ENCODE measurements at regions not wholly inside any gene's neighbourhood (a gene's known extent, or its start where the extent isn't known, plus 50 kb on each side); places are given as distances from the start of the nearest gene placed in this dataset.
A peak's percentile ranks its signal among the peaks of the same experiment; 100 is the strongest.
"Not testable (repeated sequence)": the region's sequence is repeated elsewhere in the genome, so short reads cannot be mapped to it uniquely, and the experiment has no call there.

DNA sequence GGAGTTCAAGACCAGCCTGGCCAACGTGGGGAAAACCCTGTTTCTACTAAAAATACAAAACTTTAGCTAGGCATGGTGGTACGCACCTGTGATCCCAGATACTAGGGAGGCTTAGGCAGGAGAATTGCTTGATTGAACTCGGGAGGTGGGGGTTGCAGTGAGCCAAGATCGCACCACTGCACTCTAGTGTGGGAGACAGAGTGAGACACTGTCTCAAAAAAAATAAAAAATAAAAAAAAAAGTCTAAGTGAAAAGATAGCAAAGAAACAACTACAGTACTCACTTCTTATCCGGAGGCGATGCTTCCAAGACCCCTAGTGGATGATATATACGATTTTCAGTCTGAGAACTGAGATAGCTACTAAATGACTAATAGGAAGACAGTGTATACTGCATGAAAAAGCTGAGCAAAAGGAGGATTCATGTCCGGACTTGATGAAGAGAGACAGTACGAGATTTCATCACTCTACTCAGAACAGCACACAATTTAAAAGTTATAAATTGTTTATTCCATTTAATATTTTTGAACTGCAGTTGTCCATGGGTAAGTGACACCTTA lies 138.7 kb upstream of the GOLGA6L6 start:
- not testable (repeated sequence) for DNase-seq

DNA sequence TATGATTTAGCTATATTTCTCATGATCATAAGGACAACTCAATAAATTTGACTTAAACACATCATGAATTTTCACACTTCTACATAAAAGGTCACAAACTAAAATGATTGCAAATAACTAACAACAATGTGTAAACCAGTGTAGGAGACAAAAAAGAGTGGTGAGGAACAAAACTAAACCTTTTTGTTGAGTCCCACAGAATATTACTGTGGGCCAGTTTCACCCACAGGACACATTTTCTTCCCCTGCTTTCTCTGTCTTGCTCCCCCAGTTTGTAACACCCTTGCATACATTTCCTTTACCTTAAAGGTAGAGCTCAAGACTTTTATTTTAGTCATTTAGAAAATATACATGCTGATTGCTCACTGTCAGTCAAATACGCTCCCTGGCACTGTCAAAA lies 130.9 kb upstream of the GOLGA6L6 start:
- peak in 1 of 2 donors; percentile 1 for DNase-seq

DNA sequence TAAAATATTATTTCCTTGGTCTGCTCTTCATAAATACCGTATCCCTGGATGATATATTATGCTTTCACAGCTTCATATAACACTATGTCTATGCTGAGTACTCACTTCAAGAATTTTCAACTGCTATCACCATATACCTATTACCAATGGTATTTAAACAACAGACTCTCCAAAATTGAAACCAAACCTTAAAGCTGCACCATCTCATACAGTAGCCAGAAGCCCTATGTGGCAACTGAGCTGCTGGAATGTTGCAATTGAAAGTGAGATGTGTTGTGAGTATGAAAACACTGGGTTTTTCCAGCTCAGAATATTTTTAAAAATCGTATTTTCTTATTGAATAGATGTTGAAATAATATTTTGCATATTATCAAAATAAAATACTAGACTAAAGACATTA lies 130.1 kb upstream of the GOLGA6L6 start:
- DNase-seq = peak; percentile 25 to 32

DNA sequence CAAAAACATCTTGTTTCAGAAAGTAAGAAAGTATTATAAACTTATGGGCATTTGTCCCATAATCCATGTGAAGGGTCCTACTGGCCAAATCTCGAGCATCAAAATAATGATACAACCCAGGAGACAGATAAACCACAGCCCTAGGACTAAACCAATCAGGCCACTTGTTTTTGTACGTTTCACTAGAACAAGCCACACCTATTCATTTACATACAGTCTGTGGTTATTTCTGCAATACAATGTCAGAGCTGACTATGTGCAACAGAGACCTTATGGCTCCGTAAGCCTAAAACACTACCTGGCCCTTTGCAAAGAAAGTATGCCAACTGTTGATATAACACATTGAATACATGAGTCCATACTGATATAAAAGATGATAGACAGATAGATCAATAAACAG lies 124.8 kb upstream of the GOLGA6L6 start:
- peak in 1 of 2 donors; percentile 1 for DNase-seq

DNA sequence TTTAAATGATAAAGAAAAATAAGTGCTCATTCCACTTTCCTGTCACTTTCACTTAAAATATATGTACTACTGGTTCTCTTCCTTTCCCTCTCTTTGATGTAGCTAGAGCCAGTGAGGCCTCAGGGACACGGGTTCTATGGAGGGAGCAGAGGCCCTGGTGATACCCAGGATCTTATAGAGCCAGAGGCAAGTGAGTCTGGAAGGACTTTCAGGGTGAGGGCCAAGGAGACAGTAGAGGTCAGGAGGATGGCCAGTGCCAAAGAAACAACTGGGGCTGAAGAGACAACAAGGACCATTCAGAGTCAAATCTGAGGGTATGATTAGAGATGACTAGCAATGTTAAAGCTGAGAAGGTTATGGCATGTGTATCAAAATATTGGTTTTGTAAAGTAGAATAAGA lies 124.1 kb upstream of the GOLGA6L6 start:
- DNase-seq = no peak

DNA sequence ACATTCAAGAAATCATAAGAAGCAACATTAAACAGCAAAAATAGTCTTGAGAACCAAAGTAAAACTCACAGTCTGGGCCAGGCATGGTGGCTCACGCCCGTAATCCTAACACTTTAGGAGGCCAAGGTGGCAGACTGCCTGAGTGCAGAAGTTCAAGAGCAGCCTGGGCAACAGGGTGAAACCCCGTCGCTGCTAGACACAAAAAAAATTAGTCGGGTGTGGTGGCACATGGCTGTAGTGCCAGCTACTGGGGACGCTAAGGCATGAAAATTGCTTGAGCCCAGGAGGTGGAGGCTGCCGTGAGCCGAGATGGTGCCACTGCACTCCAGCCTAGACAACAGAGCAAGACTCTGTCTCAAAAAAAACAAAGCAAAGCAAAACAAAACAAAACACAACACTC lies 117.7 kb upstream of the GOLGA6L6 start:
- no peak for DNase-seq

DNA sequence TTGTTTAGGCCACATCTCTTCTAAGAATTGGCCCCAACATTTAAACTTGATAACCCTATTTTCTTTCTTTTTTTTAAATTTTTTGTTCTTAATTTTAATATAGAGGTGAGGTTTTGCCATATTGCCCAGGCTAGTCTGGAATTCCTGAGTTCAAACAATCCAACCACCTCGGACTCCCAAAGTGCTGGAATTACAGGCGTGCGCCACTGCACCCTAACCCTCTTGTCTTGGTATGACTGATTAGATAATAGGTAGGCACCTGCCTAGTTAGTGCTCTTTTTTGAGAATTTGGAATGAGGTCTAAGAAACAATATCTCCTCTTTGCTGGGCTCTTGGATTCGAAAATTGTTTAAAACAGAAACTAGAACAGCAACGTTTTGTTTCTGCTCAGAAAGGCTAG lies 116.4 kb upstream of the GOLGA6L6 start:
- no peak for DNase-seq

DNA sequence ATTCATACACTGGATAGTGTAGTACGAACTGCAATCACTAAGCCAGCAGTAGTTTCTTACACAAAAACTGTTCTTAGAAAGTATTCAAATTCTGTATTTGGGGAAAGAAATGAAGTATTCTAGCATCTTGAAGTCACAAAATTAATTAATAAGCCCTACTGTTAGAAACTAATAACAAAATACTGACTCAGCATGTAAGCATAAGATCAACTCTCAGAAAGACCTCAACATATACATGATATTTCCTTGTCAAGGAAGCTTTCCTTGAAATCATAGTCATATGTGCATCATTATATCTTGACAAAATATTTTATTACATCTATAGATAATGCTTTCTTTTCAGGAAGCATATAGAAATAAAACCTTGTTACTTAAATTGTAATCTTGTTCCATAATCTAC lies 115.5 kb upstream of the GOLGA6L6 start:
- DNase-seq = no peak

DNA sequence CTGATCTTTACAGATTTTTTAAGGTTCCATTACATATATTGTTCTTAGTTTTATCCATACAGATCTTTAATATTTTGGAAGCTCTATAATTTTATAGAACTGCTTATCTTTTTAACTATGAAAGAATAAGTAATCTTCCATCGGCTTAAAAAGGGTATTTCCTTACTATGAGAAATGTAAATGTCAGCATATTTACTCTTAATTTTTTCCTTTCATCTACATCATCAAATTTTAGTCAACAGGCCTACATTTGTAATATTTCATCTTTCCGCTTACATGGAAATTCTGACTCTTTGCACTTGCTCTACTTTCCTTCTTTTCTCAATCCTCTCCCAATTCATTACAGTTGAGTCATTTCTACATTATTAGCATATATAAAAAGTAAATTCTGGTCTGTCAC lies 111.3 kb upstream of the GOLGA6L6 start:
- no peak for DNase-seq

DNA sequence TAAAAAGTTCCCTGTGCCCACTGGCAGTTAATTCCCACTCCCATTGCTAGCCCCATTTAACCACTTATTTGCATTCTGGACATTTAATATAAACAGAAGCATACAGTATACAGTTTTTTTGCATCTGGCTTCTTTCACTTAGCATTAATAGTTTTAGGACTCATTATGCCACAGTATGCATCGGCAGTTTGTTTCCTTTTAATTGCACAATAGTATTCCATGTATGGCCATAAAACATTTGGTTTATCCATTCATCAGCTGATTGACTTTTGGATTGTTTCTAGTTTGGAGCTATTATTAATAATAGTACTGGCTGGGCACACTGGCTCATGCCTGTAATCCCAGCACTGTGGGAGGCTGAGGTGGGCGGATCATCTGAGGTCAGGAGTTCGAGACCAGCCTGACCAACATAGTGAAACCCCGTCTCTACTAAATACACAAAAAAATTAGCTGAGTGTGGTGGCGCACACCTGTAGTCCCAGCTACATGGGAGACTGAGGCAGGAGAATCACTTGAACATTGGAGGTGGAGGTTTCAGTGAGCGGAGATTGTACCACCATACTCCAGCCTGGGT lies 106.9 kb upstream of the GOLGA6L6 start:
- DNase-seq = not testable (repeated sequence)

DNA sequence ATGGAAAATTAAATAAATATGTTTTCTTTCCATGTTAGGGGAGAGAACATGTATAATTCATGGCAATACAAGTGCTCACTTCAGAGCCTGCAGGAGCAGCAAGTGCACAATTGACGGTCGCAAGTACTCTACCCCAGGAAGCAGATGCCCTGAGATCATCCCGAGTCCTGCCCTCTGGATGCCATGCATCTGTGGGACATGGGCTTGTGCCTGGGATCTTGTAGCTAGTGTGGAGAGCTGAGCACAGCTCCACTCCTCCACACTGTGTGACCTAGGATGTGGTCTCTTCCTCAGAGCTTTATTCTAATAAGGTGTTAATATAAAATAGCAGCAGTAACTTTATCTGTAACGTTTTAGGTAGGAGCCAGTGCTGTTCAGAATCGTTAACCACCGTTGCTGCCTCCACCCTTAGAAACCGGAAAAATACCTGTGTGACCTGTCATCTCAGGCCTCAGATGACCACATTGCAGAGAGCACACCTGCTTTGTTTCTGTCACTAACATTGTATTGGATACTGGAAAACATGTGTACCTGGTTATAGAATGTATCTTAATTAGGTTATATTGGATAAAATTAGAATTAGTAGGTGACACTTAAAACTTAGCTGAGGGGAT lies 105.0 kb upstream of the GOLGA6L6 start:
- DNase-seq = no peak

DNA sequence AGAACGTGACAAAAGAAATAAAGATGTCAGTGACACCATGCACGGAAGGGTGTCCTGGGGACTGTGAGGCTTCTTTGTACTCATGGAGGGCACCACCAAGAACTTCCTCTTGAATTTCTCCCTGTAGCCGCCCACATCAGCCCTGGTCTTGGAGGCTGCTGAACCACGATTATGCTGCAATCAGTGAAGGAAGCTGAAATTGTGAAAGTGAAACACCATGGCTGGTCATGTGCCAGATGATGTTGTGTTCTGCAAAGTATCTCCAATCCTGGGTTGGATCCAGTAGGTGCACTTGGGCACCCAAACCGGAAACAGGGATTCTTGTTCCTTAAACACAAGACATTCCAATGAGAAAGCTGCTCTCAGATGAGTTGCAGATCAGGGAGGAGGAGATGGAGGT lies 104.4 kb upstream of the GOLGA6L6 start:
- DNase-seq = peak; percentile 99 to 100

DNA sequence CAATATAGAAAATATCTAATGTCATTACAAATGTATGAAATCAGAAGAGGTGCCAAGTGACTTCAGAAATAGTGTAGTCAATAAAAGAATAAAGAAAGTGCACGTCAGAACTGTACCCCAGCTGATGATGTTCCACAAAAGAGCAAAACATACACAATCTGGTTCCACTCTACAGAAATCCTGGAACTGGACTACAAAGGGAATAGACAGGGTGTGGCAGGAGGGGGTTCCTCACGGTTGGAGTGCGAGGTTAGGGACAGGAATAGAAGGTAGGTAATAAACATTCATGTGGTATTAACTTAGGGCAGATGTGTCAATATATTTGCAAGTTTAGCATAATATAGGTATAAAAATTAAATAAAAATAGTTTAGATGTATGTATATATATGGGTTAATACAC lies 103.3 kb upstream of the GOLGA6L6 start:
- DNase-seq = no peak

DNA sequence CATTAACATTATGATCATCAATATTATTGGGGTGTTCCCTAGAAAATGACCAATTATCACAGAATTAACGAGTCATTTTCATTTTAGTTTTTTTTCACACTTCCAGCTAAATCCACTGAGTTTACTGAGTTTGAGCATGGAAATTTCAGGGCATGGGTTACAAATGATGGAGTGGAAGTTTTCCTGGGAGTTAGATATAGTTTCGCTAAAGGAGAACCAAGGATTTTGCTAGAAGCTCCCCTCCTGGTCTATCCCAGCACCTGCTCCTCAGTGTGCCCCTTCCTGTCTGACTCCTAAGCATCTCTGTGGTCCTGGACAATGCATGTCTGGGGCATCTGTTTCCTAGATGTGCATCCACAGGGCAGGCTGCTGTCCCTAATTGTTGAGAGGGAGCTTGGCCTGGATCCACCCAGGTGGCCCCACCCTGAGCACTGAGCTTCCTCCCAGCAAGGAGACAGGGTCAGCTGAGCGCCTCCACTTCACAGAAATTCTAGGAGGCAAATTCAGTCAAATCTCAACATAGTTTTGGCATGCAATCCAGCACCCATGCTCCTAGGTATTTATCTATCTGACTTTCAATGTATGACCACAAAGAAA lies 102.3 kb upstream of the GOLGA6L6 start:
- no peak for DNase-seq

DNA sequence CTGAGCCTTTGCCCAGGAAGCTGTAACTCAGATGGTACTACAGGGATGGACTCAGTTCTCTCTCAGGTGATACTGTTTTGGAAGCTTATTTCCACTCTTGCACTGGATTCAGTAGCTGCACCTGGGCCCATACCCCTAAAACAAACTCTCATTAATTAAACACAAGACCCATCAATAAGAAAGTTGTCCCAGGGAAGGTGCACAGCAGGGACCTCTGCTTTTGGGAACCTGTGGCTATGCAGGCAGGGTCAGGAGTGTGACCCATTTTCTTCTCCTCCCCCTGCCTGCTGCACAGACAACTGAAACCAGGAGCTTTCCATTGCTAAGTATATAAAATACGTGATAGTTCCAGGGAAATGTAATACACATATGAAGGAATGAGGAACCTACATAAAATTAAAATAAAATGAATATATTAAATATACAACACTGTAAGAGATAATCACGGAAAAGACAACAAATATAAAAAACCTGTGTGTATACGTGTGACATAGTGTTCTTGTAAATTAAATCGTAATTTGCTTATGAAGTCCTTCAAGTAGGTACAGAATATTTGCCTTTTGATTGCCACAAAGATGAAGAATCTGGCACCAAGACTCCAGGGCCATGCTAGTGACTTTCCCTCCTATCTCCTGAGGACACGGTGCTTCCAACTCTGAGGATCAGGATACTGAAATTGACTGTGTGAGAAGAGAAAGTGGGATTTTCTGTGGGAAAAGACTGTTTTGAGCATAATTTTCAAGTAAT lies 101.6 kb upstream of the GOLGA6L6 start:
- DNase-seq = no peak

DNA sequence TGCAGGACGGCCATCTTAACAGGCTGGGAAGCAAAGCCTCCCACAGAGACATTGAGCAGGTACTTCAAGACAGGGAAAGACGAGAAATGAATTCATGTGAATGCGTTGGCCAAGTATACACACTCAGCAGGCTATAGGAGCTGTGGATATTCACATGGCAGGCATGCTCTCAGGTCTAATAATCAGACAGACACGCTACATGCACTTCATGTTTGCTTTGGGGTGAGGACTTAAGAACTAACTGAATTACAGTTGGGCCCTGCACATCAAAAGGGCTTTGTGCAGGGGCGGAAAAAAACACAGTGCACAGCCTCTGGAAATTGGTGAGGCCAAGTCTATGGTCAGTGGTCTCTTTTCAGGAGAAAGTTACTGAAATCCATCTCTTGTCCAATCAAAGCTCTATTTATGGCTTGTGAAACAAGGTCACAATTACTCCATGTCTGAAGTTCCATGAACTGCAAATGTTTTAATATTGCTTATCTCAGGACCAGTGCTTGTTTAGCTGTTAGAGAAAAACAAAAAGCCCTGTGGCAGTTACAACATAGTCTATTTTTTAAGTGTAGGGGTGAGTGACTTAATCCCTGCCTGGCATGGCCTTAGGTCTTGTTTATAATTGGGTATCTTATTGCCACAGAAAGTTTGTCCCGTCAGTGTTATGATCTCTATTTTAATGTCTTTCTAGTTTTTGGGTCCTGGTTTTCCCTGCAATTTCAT lies 100.6 kb upstream of the GOLGA6L6 start:
- no peak for DNase-seq

DNA sequence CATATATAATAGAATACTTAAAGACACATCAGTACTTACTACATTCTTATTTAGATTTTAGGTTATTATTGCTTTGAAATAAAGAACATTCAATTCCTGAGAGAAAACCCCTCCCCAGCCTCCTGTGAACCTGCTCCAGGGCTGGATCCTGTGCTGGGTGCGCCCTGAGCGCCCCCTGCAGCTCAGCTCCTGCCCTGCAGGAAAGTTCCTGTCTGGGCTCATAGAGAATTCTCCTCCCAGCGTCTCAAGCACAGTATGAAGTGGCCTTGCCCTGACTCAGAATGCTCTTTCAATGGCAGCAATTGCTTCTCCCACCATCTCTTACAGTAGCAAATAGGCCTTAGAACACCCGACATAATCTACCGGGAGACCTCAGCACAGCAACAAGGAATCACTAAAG lies 98.8 kb upstream of the GOLGA6L6 start:
- DNase-seq = not testable (repeated sequence)

DNA sequence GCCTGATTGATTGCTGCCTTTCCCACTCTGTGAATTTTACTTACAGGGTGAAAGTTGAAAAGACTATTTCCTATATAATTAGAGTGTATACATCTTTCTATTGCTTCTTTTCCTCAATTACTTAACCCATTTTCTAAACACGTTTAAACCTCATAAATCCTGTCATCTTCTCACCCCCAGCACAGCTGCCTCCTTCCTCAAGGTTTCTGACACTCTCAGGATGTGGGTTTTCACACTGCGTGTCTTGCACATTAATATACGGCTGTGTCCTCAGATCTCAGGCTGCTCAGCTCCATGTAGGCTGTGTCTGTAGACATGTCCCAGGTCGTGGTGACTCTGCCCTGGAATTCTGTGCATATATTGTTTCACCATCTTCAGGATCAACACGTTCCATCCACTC lies 97.6 kb upstream of the GOLGA6L6 start:
- not testable (repeated sequence) for DNase-seq

DNA sequence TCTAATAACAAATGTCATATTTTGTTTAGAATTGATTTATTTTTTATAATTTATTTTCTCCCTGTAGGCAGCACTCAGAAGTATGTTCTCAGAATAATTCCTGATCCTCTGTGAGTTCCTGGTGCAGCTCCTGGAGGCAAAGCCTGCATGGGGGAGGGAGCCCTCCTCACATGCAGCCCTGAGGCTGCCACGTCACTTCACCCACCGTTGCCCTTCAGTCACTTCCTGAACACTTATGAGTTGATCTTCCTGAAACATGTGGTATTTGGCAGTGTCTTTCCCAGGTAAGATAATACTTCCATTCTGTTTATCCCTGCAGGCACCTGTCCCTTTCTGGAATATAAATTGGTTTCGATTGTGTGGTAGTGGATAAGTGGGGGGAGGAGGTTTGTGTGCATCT lies 95.9 kb upstream of the GOLGA6L6 start:
- DNase-seq = not testable (repeated sequence)

DNA sequence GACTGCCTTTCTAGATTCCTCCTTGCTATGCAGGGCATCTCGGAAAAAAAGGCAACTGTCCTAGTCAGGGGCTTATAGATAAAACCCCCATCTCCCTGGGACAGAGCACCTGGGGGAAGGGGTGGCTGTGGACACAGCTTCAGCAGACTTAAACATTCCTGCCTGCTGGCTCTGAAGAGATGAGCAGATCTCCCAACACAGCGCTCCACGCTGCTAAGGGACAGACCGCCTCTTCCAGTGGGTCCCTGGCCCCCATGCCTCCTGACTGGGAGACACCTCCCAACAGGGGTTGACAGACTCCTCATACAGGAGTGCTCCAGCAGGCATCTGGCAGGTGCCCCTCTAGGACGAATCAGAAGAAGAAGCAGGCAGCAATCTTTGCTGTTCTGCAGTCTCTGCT lies 87.9 kb upstream of the GOLGA6L6 start:
- DNase-seq = not testable (repeated sequence)

DNA sequence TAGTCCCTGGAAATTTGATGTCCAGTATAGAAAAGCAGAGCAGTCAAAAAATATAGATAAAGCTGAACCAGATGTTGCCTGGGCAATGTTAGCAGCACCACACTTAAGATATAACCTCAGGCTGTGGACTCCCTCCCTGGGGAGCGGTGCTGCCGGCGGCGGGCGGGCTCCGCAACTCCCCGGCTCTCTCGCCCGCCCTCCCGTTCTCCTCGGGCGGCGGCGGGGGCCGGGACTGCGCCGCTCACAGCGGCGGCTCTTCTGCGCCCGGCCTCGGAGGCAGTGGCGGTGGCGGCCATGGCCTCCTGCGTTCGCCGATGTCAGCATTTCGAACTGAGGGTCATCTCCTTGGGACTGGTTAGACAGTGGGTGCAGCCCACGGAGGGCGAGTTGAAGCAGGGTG lies 86.9 kb upstream of the GOLGA6L6 start:
- not testable (repeated sequence) for DNase-seq

DNA sequence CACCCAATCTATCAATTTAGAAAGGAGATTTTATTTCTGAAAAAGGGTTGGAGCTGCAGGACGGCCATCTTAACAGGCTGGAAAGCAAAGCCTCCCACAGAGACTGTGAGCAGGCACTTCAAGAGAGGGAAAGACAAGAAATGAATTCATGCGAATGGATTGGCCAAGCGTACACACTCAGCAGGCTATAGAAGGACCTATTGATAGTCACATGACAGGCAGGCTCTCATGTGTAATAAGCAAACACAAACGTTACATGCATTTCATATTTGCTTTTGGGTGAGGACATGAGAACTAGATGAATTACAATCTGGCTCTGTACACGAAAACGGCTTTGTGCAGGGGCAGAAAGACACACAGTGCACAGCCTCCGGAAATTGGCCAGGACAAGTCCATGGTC lies 83.9 kb upstream of the GOLGA6L6 start:
- DNase-seq = not testable (repeated sequence)

DNA sequence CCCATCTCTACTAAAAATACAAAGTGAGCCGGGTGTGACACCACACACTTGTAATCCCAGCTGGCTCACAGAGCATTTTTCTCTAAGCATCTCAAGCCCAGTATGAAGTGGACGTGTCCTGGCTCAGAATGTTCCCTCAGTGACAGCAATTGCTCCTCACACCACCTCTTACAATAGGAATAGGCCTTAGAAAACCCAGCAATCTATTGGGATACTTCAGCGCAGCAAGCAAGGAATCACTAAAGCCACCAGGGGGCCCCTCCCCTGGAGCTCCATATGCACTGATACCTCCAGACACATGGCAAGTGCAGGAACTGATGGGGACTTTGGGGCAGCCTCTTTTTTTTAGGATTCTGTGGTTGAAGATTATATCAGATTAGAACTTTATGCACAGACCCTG lies 82.5 kb upstream of the GOLGA6L6 start:
- DNase-seq = peak; percentile 6 to 60
